ENCODE measurements at regions not wholly inside any gene's neighbourhood (a gene's known extent, or its start where the extent isn't known, plus 50 kb on each side); places are given as distances from the start of the nearest gene placed in this dataset.

- Histone ChIP-seq H3K4ac (ENCODE audit: low read depth, low read length) (no peak overlapping the region), H3K4me1 (ENCODE audit: control insufficient read depth, insufficient read depth, low read length) (no peaks in the 10 kb centered on the region), H3K27me3 (ENCODE audit: control insufficient read depth, insufficient read depth, low read length) (no peaks in the 10 kb centered on the region), H2BK15ac (ENCODE audit: low read depth, low read length) (no peak overlapping the region), H3K4me3 (ENCODE audit: insufficient read depth, low read depth, low read length) (no peak overlapping the region), H4K20me1 (ENCODE audit: insufficient read depth, low read length) (no peaks in the 10 kb centered on the region), H3K27ac (ENCODE audit: insufficient read depth, low read length) (no peak overlapping the region), H3K18ac (ENCODE audit: low read depth, low read length) (no peak overlapping the region), H3K4me2 (ENCODE audit: low read depth, low read length) (no peak overlapping the region), H3K9me1 (ENCODE audit: insufficient read depth, low read length) (no peaks in the 10 kb centered on the region), H3K9me3 (ENCODE audit: control insufficient read depth, insufficient read depth, low read length) (no peaks in the 10 kb centered on the region), H3K79me1 (ENCODE audit: low read depth in 1 of 2, low read length in 2 of 2) (no peaks in the 10 kb centered on the region), H2AFZ (replicated peaks; ENCODE audit: low read length, poor library complexity) (no peak overlapping the region), H3K36me3 (ENCODE audit: control insufficient read depth, insufficient read depth, low read length) (no peaks in the 10 kb centered on the region), H2AK9ac (replicated peaks; ENCODE audit: low read depth, low read length, poor library complexity) (no peak overlapping the region), H4K91ac (ENCODE audit: insufficient read depth, low read depth, low read length) (no peak overlapping the region), H4K8ac (ENCODE audit: low read depth in 2 of 2, low read length in 2 of 2) (no peak overlapping the region), H2BK120ac (ENCODE audit: low read depth, low read length) (no peak overlapping the region), H3K9ac (ENCODE audit: low read depth, low read length) (no peak overlapping the region), H2BK5ac (ENCODE audit: low read depth, low read length, poor library complexity, severe bottlenecking) (no peak overlapping the region), H3K23ac (ENCODE audit: low read depth, low read length) (no peak overlapping the region), H2AK5ac (ENCODE audit: low read depth, low read length) (no peak overlapping the region), H3K56ac (ENCODE audit: extremely low read depth, insufficient read depth, low read length) (no peak overlapping the region), H4K5ac (ENCODE audit: low read depth, low read length) (no peak overlapping the region), H3K14ac (replicated peaks; ENCODE audit: low read depth, low read length) (no peak overlapping the region), H2BK20ac (ENCODE audit: low read depth, low read length) (no peak overlapping the region)
- intact Hi-C loops (cut with micrococcal nuclease) (no loop called here), dilution Hi-C loops (cut with HindIII; ENCODE audit: low sequenced_read_pairs, unreplicated experiment) (no loop called here), in situ Hi-C loops (cut with MboI; ENCODE audit: low sequenced_read_pairs) (no loop called here)
- no peak for TF ChIP-seq ELK1 (IDR thresholded peaks at IDR 0.05; ENCODE audit: borderline replicate concordance, low read depth, low read length)
- TF ChIP-seq CHD1 (IDR thresholded peaks at IDR 0.05; ENCODE audit: low read depth, low read length): no peak
- TF ChIP-seq MXI1 (IDR thresholded peaks at IDR 0.05; ENCODE audit: borderline replicate concordance, low read depth, low read length): no peak
- TF ChIP-seq POLR2A (IDR thresholded peaks at IDR 0.05; ENCODE audit: low read depth, low read length): no peak
- TF ChIP-seq SMC3 (IDR thresholded peaks at IDR 0.05; ENCODE audit: low read depth, low read length): no peak
- TF ChIP-seq MAFK (IDR thresholded peaks at IDR 0.05; ENCODE audit: low read depth, low read length): no peak
- BruUV-seq (replicated peaks): no TSS peak
- ATAC-seq (ENCODE audit: low read depth) (no peak), DNase-seq (no peak)
- 100% methylated on average over 2 of the region's 5 CpGs; no CpG with 5 or more reads in 1 of the 2 experiments for WGBS, 2 experiments (ENCODE audit: extremely low coverage in 2 of 2, insufficient read length in 1 of 2)
- ChIA-PET POLR2A (ENCODE audit: unreplicated experiment) (no interaction called here), CTCF (interaction anchor here (0.6 kb wide), 1 partner anchor 34 kb away, joined by 5 read pairs; no protein-coding TSS in a partner anchor)
These were observed 60.0 kb upstream of the EZR start for GRCh38 chr6:158879180-158879579.
